GM10266 (cell line): ENCODE measurements at regions not wholly inside any gene's neighbourhood (a gene's known extent, or its start where the extent isn't known, plus 50 kb on each side); places are given as distances from the start of the nearest gene placed in this dataset.

ENCODE experiments used
- DNase-seq: peaks from one replicate; pipeline ENCODE4 v3.0.0; 2012; ENCODE audit errors: extremely low spot score
- CTCF ChIP-seq: IDR thresholded peaks from 2 replicates; pipeline ENCODE4 v1.5.1; 2012; ENCODE audit warnings: mild to moderate bottlenecking, low read depth; ENCODE audit not compliant: control insufficient read depth, insufficient read depth; ENCODE audit errors: missing control alignments

- TF ChIP-seq CTCF = no peak
- DNase-seq = no peak
Measured at GRCh38 chr3:194983121-194983520, 287.8 kb downstream of the XXYLT1 start.

- no peak for TF ChIP-seq CTCF
- no peak for DNase-seq
Measured at GRCh38 chr3:194983620-194984019, 287.3 kb downstream of the XXYLT1 start.

- TF ChIP-seq CTCF = no peak
- DNase-seq = no peak
Measured at GRCh38 chr3:194984066-194984465, 286.9 kb downstream of the XXYLT1 start.

GRCh38 chr3:194984622-194985021, 286.3 kb downstream of the XXYLT1 start:
- DNase-seq = no peak
- TF ChIP-seq CTCF = no peak

- DNase-seq = no peak
Measured at GRCh38 chr3:194985031-194985578, 285.9 kb downstream of the XXYLT1 start.

GRCh38 chr3:194986208-194987043, 284.5 kb downstream of the XXYLT1 start:
- no peak for TF ChIP-seq CTCF
- DNase-seq = no peak

More at GRCh38 chr3:194985031-194985578, 285.9 kb downstream of the XXYLT1 start:
- no peak for TF ChIP-seq CTCF
